SIG-M5 (cell line): ENCODE measurements at regions not wholly inside any gene's neighbourhood (a gene's known extent, or its start where the extent isn't known, plus 50 kb on each side); places are given as distances from the start of the nearest gene placed in this dataset.
"Not testable (repeated sequence)": the region's sequence is repeated elsewhere in the genome, so short reads cannot be mapped to it uniquely, and the experiment has no call there.

Source experiments
- DNase-seq: peaks from one replicate; lab custom pipeline; 2025; lab: John Stamatoyannopoulos, UW

DNA sequence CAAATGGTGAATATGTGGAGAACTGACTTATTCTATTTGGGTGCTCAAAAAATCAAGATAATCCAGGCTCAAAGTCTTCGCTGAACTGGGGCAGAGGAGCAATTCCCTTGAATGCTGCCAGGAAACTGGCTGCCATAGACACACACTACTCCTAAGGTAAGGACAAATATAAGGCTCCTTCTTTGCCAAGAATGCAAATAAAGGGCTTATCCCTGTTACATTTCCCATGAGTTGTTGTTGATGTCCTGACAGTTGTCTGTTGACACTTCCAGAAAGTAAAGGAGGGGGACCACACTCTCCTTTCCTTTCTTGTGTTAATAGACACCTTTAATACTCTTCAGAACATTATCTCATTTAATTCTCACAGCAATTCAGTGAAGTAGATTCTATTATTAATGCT, 212.2 kb upstream of the PTBP2 start:
- DNase-seq, result no peak

DNA sequence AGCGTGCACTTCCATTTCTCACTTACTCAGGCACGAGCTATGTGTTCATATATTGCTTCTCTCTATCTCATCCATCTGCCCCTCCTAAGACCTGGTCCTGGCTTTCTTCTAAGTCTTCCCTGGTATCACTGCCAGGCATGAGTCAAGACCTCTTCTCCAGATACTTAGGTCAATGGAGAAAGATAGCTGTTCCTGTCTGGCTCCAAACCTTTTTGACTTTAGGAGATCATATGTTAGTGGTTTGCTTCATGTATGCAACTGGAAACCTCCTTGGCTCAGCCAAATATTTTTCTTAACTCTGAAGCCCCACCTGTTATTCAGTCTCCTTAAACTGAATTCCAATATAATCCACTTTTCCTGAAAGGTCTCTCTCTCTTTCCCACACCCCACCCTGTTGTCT, 211.6 kb upstream of the PTBP2 start:
- no peak for DNase-seq

DNA sequence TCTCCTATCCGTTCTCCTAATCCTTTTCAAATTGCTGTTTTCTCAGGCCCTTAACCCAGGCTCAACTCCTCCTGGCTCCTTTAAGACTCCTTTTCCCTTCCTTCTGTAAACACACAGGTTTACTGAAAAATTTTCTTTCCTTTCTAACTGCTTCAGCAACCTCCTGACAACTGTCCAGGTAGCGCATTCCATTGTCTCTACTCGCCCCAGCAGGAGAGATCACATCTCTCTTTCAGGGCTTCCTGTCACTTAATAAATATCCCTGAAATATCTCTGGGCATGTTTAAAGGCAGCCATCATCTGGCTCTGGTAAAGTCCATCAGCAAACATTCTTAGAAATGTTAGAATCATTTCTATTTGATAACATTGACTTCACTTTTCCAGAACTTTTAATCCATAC, 211.2 kb upstream of the PTBP2 start:
- no peak for DNase-seq

DNA sequence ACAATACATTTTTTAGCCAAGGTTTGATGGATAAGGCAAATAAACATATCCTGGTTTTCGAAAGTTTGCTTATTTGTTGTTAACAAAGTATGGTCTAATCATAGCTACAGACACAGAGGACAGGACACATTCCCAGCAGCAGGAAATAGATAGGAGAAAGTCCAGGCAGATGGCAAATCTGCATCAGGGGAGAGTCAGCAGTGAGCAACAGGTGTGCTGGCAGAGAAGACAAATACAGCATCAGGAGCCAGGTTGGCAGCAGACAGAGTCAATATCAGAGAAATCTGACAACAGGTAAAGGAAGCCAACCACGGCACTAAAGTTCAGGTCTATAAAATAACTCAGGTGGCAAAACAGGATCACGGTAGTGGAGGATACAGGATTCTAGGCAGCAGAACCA, 210.7 kb upstream of the PTBP2 start:
- no peak for DNase-seq

DNA sequence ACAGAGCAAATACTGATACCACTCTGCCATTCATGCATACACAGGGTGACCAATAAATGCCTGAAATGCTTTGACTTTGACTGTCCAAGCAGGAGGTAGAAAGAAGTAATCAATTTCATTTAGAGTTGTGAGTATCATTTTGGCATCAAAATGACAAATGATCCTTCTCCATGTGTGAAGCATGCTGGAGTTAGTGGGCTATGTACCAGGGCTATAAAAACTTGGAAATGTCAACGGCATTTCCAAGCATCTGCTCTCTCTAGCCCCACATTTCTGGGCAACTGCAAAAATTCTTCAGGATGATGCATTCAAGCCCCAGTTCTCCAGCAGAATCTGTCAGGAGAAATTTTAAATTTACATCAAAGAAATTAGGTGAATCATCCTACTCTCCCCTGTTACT, 208.4 kb upstream of the PTBP2 start:
- no peak for DNase-seq

DNA sequence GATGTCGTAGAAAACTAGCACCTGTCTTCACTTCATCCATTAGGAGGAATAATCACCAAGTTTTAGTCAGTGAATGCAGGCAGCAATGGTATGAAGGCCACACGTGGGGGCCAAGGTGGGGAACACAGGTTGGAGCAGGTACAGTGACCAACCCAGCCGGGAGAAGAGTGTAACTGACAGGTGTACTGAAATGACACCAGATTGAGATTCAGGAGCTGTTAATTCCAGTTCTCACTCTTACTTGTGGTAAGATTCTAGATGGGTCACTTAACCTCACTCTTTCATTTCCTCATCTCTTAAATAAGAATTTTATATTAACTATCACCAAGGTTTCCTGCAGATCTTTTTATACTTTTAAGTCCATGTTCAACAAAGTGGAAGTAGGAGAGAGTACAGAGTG, 206.2 kb upstream of the PTBP2 start:
- DNase-seq, result no peak

DNA sequence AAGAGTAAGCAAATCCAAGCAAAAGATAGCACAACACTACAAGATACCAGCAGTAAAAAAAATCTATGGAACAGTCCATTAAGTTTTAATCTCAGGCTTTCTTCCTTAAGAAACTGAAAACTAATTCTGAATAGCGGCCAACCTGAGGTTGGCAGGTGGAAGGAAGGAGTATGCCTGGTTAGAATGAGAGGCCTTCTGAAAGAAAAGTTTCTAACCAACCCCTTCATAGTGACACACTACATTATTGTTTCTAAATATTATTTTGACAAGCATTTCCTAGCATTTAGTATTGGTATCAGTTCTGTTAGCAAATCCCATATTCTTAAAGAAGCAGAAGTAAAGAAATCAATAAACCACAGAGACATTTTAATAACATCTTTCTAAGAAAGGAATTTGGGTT, 205.7 kb upstream of the PTBP2 start:
- no peak for DNase-seq

DNA sequence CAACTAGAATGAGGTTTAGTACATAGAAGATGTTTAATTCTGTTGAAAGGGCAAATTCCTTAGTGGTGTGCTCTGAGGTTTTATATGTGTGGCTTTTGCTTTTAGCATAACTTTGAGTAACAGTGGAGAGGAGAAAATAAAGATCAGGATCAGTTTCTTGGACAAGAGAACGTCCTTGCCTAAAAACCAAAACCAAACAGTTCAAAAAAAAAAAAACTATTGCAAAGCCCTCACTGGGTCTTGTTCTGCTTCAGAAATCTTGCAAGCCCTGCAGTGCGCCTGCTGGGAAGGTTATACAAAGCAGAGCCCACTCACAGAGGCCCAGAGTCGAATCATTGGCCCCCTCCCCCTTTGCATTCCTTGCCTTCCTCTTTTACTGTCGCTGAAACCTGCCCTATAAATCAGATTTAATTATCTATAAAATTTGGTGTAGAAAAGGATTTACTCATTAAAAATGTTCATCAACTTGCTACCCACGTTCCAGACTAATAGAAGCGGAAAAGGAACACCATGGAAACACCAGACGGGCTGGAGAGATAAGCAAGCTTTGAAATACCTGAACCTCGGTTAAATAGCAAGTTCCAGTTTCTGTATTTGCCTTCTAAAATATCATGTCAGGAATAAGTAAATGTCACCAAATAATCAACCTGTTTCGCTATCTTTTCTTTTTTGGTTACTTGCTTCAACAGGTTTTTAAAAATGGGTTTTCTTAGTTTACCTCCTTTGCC, 201.6 kb upstream of the PTBP2 start:
- no peak for DNase-seq

DNA sequence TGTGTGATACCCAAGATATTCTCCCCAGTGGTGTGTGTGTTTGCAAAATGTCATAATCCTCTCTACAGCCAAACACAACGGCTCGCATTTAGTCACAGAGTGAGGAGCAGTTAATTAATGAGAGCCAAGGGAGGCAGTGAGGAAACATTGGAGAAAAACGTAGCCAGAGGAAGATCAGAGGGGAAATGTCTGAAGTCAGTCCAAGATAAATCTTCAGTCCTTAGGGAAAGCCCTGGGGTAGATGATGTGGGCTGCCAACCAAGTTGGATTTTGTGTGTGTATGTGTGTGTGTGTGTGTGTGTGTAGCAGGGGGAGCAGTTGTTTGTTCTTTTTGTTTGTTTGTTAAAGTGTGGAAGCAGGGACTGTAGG, 201.0 kb upstream of the PTBP2 start:
- DNase-seq, result no peak

DNA sequence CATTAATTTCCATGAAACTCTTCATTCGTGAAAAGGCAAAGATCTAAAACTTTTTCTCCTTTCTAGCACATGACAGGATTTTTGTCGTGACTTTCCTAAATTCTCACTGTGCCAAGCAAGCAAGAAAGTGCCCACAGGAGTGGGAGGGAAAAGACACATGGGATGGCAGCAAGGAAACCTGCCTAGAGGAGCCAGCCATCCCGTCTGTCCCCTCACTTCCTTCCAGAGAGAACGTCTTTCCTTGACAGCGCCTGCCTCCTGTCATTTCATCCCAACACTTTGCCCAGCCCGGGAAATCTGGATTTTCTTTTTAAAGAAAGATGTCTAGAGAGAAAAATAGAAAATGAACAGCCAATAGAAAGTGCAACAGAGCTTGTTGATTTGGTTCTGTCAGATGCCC, 200.6 kb upstream of the PTBP2 start:
- DNase-seq, result no peak

DNA sequence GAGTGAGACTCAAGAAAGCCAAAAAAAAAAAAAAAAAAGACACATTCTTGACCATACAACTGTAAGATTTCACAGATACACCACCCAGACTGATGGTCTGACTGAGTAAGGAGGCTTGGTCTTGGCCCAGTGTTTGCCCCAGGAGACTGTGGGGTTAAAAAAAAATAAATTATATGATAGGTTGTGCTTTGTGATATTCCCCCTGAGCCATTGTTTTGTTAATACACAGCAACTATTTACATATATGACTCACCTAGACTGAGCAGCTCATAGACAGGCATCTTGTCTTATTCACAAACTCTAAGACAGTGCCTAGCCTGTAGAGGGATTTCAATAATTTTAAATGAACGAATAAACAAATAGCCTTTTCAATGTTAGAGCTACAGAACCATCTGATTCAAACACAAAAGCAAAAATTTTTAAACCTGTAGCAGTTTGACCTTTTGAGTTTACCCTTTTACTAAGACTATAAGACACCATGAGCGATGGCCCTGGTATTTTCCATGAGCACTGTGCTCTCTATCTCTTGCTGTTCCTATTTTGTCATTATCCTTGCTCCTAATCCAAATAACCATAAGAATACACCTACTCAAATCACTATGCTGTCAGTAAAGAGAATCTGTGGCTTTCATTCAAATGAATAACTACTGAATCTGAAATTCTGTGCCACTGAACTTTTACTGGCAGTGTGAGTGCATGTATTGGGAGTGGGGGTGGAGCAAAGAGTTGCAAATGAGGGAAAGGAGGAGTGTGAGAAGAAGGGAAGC, 199.4 kb upstream of the PTBP2 start:
- no peak for DNase-seq

DNA sequence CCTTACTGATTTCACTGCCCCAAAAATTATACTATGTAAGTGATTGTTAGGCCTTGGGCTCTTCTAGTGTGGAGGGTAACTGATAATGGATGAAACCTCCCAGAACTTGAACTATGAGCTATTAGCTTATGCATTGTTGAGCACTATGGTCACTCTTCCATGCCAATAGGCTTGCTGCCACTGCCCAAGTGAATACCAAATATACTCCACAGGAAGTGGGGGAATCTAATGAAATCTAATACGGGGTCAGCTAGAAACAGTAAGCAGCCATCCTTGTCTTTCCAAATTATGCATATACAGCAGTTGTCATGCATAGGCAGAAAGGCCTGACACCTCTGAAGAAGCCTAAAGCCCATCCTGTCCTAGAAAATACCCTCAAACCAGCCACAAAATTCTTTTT, 198.7 kb upstream of the PTBP2 start:
- no peak for DNase-seq

DNA sequence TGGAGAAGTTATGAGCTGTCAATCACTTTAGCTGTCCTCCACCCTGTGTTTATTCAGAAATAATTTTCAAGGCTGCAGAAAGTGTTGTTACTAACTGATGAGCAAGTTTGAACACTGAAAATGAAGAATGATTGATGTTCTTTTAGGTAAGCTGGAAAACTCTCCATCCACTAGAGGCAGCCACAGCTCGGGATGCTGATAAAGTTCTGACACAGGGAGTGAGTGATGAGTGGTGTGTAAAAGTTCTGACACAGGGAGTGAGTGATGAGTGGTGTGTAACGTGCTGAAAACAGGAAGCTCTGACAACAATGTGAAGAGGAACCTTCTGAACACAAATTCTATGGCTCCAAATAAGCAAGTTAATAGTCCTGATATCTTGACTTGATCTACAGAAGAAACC, 197.5 kb upstream of the PTBP2 start:
- DNase-seq, result no peak

DNA sequence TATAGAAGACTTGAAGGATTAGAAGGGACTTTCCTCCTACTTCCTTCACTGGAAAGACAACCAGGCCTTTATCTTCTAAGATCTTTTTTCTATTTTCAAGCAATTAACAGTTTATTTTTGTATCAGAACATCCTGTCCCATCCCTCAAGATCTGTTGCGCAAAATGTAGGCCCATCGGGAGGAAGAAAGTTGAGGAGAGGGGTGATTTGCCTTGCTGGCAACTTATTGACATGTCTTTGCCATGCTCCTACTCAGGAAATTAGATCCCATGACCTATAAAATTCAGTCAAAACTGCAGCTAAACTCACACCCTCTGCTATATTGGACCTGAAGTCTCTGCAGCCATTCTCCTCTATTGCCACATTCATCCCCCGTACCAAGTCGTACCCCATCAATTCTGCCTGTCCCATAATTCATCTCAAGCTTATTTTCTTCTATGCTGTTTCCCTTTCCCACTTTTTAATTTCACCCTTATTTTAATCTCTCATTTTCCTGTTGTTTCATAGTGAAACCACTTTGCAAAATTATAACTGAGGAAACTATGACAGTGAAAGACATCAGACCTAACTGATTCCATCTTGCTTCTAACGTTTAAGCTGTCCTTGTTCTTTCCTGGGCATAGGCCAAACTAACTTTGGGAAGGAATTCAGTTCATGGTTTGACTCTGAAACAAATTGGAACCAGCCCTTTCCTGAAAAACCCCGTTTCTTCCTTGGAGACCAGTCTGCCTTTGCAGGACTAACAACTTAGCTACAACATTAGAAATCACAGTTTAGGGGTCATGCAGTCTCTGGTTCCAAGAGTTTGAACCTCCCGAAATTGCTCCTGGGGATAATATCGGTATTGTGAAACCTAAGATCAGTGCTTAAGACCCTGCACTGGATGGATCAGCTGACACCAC, 195.7 kb upstream of the PTBP2 start:
- DNase-seq, result no peak

DNA sequence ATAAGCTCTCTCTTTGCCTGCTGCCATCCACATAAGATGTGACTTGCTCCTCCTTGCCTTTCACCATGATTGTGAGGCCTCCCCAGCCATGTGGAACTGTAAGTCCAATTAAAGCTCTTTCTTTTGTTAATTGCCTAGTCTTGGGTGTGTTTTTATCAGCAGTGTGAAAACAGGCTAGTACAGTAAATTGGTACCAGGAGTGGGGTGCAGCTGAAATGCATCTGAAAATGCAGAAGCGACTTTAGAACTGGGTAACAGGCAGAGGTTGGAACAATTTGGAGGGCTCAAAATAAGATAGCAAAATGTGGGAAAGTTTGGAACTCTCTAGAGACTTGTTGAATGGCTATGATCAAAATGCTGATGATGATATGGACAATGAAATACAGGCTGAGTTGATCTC, 192.9 kb upstream of the PTBP2 start:
- not testable (repeated sequence) for DNase-seq

DNA sequence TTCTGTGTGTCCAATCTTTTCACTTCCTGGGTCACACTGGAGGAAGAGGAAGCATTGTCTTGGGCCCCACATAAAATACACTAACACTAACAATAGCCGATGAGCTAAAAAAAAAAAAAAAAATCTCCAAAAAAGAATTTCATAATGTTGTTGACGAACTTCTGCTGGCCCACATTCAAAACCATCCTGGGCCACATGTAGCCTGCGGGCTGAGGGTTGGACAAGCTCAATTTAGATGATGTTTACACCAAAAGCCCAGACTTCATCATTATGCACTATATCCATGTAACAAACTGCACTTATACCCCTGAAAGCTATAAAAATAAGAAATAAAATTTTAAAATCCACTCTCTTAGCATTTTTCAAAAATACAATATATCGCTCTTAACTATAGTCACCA, 187.8 kb upstream of the PTBP2 start:
- no peak for DNase-seq

DNA sequence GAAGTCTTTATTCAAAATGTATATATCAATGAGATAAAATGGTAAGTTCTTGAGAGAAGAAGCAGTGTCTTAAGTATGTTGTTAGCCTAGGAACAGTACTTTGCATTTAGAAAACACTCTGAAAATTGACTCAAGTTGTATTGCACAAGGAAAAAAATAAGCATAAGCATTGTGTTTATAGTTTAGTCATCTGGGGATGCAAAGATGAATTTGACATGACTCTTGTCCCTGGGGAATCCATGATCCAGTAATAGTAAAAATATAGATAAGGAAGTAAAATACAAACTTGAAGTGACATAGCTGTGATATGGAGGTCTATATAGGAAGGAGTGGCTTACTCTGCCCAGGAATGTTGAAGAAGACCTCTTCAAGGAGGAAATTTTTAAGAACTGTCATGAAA, 185.0 kb upstream of the PTBP2 start:
- no peak for DNase-seq

DNA sequence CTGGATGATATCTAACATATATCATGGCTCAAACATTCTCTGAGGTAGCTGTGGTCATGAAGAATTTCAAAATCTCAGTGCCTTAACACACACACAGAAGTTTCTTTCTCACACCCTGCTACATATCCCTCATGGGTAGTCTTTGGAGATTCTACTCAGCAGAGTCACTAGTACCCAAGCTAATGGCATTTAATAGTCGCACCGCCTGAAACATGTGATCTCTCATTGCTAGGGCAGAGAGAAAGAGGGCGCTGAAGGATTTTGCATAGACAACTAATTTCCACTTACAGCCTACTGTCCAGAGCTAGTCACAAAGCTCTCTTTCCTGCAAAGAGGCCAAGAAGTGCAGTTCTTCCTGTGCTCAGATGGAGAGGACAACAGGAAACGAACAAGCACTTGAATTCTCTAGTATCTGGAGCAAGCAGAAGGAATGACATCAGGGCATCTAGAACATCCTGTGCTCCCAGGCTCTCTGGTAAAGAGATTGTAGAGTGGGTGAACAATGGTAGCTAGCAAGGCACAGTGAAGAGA, 183.4 kb upstream of the PTBP2 start:
- no peak for DNase-seq

DNA sequence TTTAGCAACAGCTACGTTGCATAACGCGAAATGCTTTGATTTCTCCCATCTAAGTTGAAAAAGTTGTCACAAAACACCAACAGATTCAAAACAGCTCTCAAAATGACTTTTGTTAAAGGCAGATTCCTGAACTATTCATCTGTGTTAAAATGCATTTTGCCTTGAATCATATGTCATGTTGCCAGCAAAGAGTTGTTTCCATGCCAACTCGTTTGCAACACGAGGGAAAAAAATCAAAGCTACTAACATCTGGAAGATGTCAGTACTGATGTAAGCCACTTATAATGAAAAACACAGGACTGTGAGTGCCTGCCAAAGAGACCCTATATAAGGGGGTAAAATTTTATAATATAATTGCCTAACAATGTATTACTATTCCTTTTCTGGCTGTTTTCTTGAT, 182.7 kb upstream of the PTBP2 start:
- DNase-seq, result no peak

DNA sequence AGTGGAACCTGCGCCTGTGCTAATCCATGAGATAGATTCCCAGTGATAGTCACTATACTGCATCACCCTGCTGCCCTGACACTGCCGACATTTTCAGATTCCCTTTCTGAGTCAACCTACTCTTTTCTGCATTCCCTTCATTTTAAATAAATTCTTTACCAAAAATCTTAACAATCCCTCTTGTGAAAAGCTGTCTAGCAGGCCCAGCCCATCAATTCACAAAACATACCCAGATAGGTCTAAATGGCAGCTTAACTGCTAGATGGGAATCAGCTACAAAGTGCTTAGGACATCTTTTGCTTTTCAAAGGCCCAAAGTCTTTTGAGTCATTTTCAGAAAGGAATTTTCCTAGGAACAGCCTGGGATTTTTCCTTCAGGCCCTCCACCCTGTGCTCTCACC, 180.1 kb upstream of the PTBP2 start:
- DNase-seq, result no peak

DNA sequence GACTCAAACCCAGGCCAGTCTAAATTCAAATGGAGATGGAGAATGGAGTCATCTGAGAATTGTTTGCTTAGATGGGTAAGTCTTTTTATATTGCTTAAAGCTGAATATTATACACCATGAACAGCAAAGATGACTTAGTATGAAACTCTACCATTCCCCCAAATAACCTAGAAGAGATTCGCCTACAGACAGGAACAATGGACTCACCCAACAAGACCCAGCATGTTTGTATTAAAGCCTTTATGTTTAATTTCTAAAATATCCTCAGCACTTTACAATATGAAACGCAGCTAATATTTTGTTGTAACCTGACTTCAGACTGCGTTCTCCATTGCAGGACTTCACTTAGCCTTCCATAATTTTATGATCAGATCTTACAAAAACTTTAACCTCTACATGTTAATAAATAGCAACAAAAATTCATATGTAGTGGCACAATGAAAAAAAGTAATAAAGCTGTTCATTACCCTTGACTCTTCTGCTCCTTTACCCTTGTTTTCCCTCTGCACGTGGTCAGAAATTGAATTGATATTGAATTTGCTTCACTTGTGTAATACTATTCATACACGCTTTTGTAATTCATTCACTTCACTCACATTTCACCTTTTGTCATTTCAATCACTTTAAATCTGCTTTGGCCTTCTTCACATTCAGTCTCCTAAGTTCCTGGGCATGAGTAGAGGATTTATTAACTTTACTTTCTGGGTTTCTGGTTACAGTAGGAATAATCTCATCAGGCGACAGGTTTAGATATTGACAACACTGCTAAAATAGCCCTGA, 177.3 kb upstream of the PTBP2 start:
- DNase-seq, result no peak

DNA sequence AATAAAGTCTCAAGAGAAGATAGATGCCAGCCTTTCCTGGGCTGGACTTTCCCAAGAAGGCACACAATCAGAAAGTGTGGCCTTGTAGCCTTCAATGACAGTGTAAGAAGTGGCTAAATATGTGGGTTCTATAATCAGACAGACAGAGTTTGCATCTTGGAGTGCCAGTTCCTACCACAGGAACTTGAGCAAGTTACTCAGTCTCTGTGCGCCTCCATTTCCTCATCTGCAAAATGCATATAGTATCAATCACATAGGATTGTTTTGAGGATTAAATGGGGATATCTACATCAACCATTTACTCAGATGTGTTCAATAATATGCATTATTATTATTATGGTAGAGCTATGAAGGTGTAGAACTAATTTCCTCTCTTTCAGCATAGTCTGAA, 176.8 kb upstream of the PTBP2 start:
- no peak for DNase-seq
